ENCODE measurements at regions not wholly inside any gene's neighbourhood (a gene's known extent, or its start where the extent isn't known, plus 50 kb on each side); places are given as distances from the start of the nearest gene placed in this dataset.
"Not testable (repeated sequence)": the region's sequence is repeated elsewhere in the genome, so short reads cannot be mapped to it uniquely, and the experiment has no call there.

- no peaks in the 10 kb centered on the region for H3K4me1 Mint-ChIP-seq (ENCODE audit: low read depth)
- no peaks in the 10 kb centered on the region for H3K36me3 Mint-ChIP-seq (ENCODE audit: low read depth)
- peaks cover 18% of the 10 kb centered on the region for H3K9me3 Mint-ChIP-seq
- H3K27me3 Mint-ChIP-seq (ENCODE audit: low read depth) = no peaks in the 10 kb centered on the region
- no peak overlapping the region for H3K4me3 Mint-ChIP-seq
- no peak overlapping the region for H3K27ac Mint-ChIP-seq
These were observed 228.5 kb upstream of the COBL start for GRCh38 chr7:51545131-51545530.

- Mint-ChIP-seq H3K4me1 (ENCODE audit: low read depth) (no peaks in the 10 kb centered on the region), H3K27ac (no peak overlapping the region), H3K27me3 (ENCODE audit: low read depth) (no peaks in the 10 kb centered on the region), H3K9me3 (peaks cover 19% of the 10 kb centered on the region), H3K4me3 (no peak overlapping the region), H3K36me3 (ENCODE audit: low read depth) (no peaks in the 10 kb centered on the region)
These were observed 227.4 kb upstream of the COBL start for GRCh38 chr7:51543801-51544553.

GRCh38 chr7:51540906-51541305, 224.3 kb upstream of the COBL start:
- not testable (repeated sequence) for H3K4me1 Mint-ChIP-seq (ENCODE audit: low read depth); H3K27me3 Mint-ChIP-seq (ENCODE audit: low read depth); H3K4me3 Mint-ChIP-seq; H3K36me3 Mint-ChIP-seq (ENCODE audit: low read depth); H3K27ac Mint-ChIP-seq
- peaks cover 27% of the 10 kb centered on the region for H3K9me3 Mint-ChIP-seq

GRCh38 chr7:51539840-51540239, 223.2 kb upstream of the COBL start:
- Mint-ChIP-seq H3K36me3 (ENCODE audit: low read depth) (no peaks in the 10 kb centered on the region), H3K9me3 (peaks cover 34% of the 10 kb centered on the region), H3K4me1 (ENCODE audit: low read depth) (no peaks in the 10 kb centered on the region), H3K4me3 (no peak overlapping the region), H3K27me3 (ENCODE audit: low read depth) (no peaks in the 10 kb centered on the region), H3K27ac (no peak overlapping the region)

GRCh38 chr7:51528172-51528571, 211.6 kb upstream of the COBL start:
- Mint-ChIP-seq H3K27ac (no peak overlapping the region), H3K36me3 (ENCODE audit: low read depth) (no peaks in the 10 kb centered on the region), H3K4me3 (no peak overlapping the region), H3K4me1 (ENCODE audit: low read depth) (no peaks in the 10 kb centered on the region), H3K27me3 (ENCODE audit: low read depth) (no peaks in the 10 kb centered on the region), H3K9me3 (peaks cover 4% of the 10 kb centered on the region)

- H3K9me3 Mint-ChIP-seq = peaks cover 4% of the 10 kb centered on the region
- no peaks in the 10 kb centered on the region for H3K27me3 Mint-ChIP-seq (ENCODE audit: low read depth)
- H3K36me3 Mint-ChIP-seq (ENCODE audit: low read depth) = no peaks in the 10 kb centered on the region
- no peaks in the 10 kb centered on the region for H3K4me1 Mint-ChIP-seq (ENCODE audit: low read depth)
- H3K4me3 Mint-ChIP-seq = no peak overlapping the region
- no peak overlapping the region for H3K27ac Mint-ChIP-seq
These were observed 205.2 kb upstream of the COBL start for GRCh38 chr7:51521694-51522312.

GRCh38 chr7:51521054-51521453, 204.4 kb upstream of the COBL start:
- no peak overlapping the region for H3K27ac Mint-ChIP-seq
- H3K36me3 Mint-ChIP-seq (ENCODE audit: low read depth) = no peaks in the 10 kb centered on the region
- no peaks in the 10 kb centered on the region for H3K4me1 Mint-ChIP-seq (ENCODE audit: low read depth)
- H3K4me3 Mint-ChIP-seq = no peak overlapping the region
- no peaks in the 10 kb centered on the region for H3K27me3 Mint-ChIP-seq (ENCODE audit: low read depth)
- no peaks in the 10 kb centered on the region for H3K9me3 Mint-ChIP-seq

GRCh38 chr7:51518646-51519045, 202.0 kb upstream of the COBL start:
- Mint-ChIP-seq H3K36me3 (ENCODE audit: low read depth) (no peaks in the 10 kb centered on the region), H3K4me1 (ENCODE audit: low read depth) (no peaks in the 10 kb centered on the region)

GRCh38 chr7:51517187-51517586, 200.6 kb upstream of the COBL start:
- H3K27me3 Mint-ChIP-seq (ENCODE audit: low read depth) = no peaks in the 10 kb centered on the region
- H3K36me3 Mint-ChIP-seq (ENCODE audit: low read depth) = no peaks in the 10 kb centered on the region
- no peaks in the 10 kb centered on the region for H3K4me1 Mint-ChIP-seq (ENCODE audit: low read depth)
- no peaks in the 10 kb centered on the region for H3K9me3 Mint-ChIP-seq
- no peak overlapping the region for H3K4me3 Mint-ChIP-seq
- H3K27ac Mint-ChIP-seq = no peak overlapping the region

More at GRCh38 chr7:51518646-51519045, 202.0 kb upstream of the COBL start:
- Mint-ChIP-seq H3K27me3 (ENCODE audit: low read depth) (no peaks in the 10 kb centered on the region), H3K4me3 (no peak overlapping the region), H3K9me3 (no peaks in the 10 kb centered on the region), H3K27ac (no peak overlapping the region)

GRCh38 chr7:51501620-51502019, 185.0 kb upstream of the COBL start:
- H3K4me1 Mint-ChIP-seq (ENCODE audit: low read depth) = no peaks in the 10 kb centered on the region
- no peaks in the 10 kb centered on the region for H3K27me3 Mint-ChIP-seq (ENCODE audit: low read depth)
- no peaks in the 10 kb centered on the region for H3K36me3 Mint-ChIP-seq (ENCODE audit: low read depth)
- no peaks in the 10 kb centered on the region for H3K9me3 Mint-ChIP-seq
- H3K27ac Mint-ChIP-seq = no peak overlapping the region
- no peak overlapping the region for H3K4me3 Mint-ChIP-seq

GRCh38 chr7:51482976-51483375, 166.4 kb upstream of the COBL start:
- Mint-ChIP-seq H3K27ac (no peak overlapping the region), H3K9me3 (peaks cover 14% of the 10 kb centered on the region), H3K4me3 (no peak overlapping the region)

GRCh38 chr7:51481421-51481820, 164.8 kb upstream of the COBL start:
- Mint-ChIP-seq H3K9me3 (peaks cover 10% of the 10 kb centered on the region), H3K4me3 (no peak overlapping the region), H3K27ac (no peak overlapping the region), H3K27me3 (ENCODE audit: low read depth) (no peaks in the 10 kb centered on the region), H3K36me3 (ENCODE audit: low read depth) (no peaks in the 10 kb centered on the region), H3K4me1 (ENCODE audit: low read depth) (no peaks in the 10 kb centered on the region)

More at GRCh38 chr7:51482976-51483375, 166.4 kb upstream of the COBL start:
- no peaks in the 10 kb centered on the region for H3K4me1 Mint-ChIP-seq (ENCODE audit: low read depth)
- H3K36me3 Mint-ChIP-seq (ENCODE audit: low read depth) = no peaks in the 10 kb centered on the region
- H3K27me3 Mint-ChIP-seq (ENCODE audit: low read depth) = no peaks in the 10 kb centered on the region

GRCh38 chr7:51477819-51478218, 161.2 kb upstream of the COBL start:
- H3K4me1 Mint-ChIP-seq (ENCODE audit: low read depth) = no peaks in the 10 kb centered on the region
- H3K4me3 Mint-ChIP-seq = no peak overlapping the region
- no peaks in the 10 kb centered on the region for H3K27me3 Mint-ChIP-seq (ENCODE audit: low read depth)
- H3K27ac Mint-ChIP-seq = no peak overlapping the region
- no peaks in the 10 kb centered on the region for H3K36me3 Mint-ChIP-seq (ENCODE audit: low read depth)
- peaks cover 13% of the 10 kb centered on the region for H3K9me3 Mint-ChIP-seq

- no peaks in the 10 kb centered on the region for H3K4me1 Mint-ChIP-seq (ENCODE audit: low read depth)
- H3K27me3 Mint-ChIP-seq (ENCODE audit: low read depth) = no peaks in the 10 kb centered on the region
- no peak overlapping the region for H3K27ac Mint-ChIP-seq
- H3K4me3 Mint-ChIP-seq = no peak overlapping the region
- H3K9me3 Mint-ChIP-seq = peaks cover 13% of the 10 kb centered on the region
- H3K36me3 Mint-ChIP-seq (ENCODE audit: low read depth) = no peaks in the 10 kb centered on the region
These were observed 160.7 kb upstream of the COBL start for GRCh38 chr7:51477323-51477722.

GRCh38 chr7:51476026-51476425, 159.4 kb upstream of the COBL start:
- Mint-ChIP-seq H3K27ac (no peak overlapping the region), H3K9me3 (peaks cover 13% of the 10 kb centered on the region), H3K27me3 (ENCODE audit: low read depth) (peaks cover 10% of the 10 kb centered on the region), H3K4me3 (no peak overlapping the region), H3K36me3 (ENCODE audit: low read depth) (no peaks in the 10 kb centered on the region), H3K4me1 (ENCODE audit: low read depth) (peaks cover 6% of the 10 kb centered on the region)

Data from T-helper 1 cell treated with Interleukin-12 subunit alpha and Interleukin-12 subunit beta and Interleukin-4 antibody, amounts not matched to agents 30 μg/mL and 1 μg/mL, for 36 hours (primary cell).